VCaP (cell line): ENCODE measurements at regions not wholly inside any gene's neighbourhood (a gene's known extent, or its start where the extent isn't known, plus 50 kb on each side); places are given as distances from the start of the nearest gene placed in this dataset.

Experiments
- H3K27ac ChIP-seq: fragments of 450-650 bp; 2 replicates; pipeline ENCODE4 v1.5.1; 2017
- TF ChIP-seq, protein P1 (sequence below): fragments of 450-650 bp; conservative IDR thresholded peaks from 2 replicates; pipeline ENCODE4 v1.5.1; 2017; ENCODE audit warnings: mild to moderate bottlenecking, moderate library complexity

DNA sequence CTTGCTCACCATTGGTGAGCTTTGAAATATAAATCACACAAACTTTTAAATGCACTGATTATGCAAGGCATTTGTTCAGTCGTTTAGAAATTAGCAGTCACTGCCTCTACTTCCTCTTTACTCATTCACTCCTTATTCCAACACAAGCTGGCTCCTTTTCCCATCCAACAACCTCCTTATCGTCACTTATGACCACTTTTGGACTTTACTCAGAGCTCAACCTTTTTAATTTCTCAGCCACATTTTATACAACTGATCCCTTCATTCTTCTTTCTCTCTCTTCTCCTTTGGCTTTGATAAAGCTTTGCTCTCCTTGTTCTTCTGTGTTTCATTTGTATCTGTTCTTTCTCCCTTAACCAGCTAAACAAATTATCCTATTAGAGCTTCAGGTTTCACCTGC lies 126.4 kb upstream of the PLEKHA5 start:
- TF ChIP-seq, protein P1, sequence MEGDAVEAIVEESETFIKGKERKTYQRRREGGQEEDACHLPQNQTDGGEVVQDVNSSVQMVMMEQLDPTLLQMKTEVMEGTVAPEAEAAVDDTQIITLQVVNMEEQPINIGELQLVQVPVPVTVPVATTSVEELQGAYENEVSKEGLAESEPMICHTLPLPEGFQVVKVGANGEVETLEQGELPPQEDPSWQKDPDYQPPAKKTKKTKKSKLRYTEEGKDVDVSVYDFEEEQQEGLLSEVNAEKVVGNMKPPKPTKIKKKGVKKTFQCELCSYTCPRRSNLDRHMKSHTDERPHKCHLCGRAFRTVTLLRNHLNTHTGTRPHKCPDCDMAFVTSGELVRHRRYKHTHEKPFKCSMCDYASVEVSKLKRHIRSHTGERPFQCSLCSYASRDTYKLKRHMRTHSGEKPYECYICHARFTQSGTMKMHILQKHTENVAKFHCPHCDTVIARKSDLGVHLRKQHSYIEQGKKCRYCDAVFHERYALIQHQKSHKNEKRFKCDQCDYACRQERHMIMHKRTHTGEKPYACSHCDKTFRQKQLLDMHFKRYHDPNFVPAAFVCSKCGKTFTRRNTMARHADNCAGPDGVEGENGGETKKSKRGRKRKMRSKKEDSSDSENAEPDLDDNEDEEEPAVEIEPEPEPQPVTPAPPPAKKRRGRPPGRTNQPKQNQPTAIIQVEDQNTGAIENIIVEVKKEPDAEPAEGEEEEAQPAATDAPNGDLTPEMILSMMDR = no peak
- H3K27ac ChIP-seq = no peak overlapping the region

DNA sequence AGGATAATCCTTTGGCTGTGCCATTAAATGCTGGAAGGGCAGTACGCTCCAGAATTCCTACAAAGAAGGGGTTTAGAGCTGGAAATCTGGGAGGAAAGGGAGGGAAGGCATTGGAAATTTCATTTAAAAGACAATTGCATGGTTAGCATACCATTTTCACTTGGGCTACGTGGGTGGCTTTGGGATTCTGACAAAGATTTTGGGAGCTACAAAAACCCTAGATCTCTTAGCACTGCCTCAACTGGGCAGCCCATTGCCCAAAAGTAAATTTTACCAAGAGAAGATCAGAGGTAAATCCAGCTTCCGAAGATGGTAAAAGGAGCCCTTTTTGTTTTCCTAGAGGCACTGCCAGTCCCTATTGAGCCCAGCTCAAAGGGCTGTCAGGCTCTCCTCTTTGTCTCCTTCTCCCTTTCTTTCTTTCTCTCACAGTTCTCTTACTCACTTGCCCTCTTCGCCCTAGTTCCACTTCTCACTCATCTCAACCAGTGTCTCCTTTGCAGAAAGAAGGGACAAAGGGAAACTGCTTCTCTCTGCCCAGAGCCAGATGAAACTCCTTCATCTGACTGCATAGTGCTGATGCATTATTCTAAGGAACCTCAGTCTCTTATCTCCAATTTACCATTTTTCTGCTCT lies 125.4 kb upstream of the PLEKHA5 start:
- H3K27ac ChIP-seq = no peak overlapping the region
- TF ChIP-seq, protein P1 = no peak

GRCh38 chr12:19005257-19005801 lies 124.2 kb upstream of the PLEKHA5 start:
- TF ChIP-seq, protein P1 = no peak
- no peak overlapping the region for H3K27ac ChIP-seq

GRCh38 chr12:19006626-19007137 lies 122.9 kb upstream of the PLEKHA5 start:
- TF ChIP-seq, protein P1 = no peak
- no peak overlapping the region for H3K27ac ChIP-seq

- TF ChIP-seq, protein P1 = no peak
- no peak overlapping the region for H3K27ac ChIP-seq
Measured at GRCh38 chr12:19008102-19008501, 121.4 kb upstream of the PLEKHA5 start.

DNA sequence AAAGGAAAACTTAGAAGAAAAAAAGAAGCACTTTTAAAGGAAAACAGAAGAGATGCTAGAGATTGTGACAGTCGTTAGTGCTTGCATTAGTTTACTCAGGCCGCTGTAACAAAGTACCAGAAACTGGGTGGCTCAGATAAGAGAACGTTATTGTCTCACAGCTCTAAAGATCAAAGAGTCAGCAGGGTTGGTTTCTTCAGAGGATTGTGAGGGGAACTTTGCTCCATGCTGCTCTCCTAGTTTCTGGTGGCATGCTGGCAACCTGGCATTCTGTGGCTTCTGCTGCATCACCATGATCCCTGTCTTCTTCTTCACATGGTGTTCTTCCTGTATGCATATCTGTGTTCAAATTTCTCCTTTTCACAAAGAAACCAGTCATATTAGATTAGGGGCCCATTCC lies 119.4 kb upstream of the PLEKHA5 start:
- no peak overlapping the region for H3K27ac ChIP-seq
- TF ChIP-seq, protein P1 = no peak

DNA sequence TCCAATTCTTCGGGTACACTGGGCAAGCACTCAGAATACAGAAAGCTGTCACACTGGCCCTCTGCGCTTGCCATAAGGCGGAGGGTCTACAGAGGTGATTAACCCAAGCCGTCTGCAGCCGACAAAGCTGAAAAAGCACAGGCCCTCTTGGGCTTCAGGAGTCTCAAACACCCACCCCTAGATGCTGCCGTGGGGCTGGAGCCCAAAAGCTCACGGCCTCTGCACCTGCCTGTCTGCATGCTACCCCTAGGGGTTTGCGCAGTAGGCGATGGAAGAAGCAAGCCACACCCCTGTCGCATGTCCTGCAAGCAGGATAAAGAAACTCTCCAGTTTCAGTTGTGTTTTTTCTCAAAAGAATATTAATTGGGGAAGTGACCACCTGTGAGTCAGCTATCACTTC lies 118.8 kb upstream of the PLEKHA5 start:
- TF ChIP-seq, protein P1 = no peak
- H3K27ac ChIP-seq = no peak overlapping the region
